ENCODE measurements at regions not wholly inside any gene's neighbourhood (a gene's known extent, or its start where the extent isn't known, plus 50 kb on each side); places are given as distances from the start of the nearest gene placed in this dataset.

DNA sequence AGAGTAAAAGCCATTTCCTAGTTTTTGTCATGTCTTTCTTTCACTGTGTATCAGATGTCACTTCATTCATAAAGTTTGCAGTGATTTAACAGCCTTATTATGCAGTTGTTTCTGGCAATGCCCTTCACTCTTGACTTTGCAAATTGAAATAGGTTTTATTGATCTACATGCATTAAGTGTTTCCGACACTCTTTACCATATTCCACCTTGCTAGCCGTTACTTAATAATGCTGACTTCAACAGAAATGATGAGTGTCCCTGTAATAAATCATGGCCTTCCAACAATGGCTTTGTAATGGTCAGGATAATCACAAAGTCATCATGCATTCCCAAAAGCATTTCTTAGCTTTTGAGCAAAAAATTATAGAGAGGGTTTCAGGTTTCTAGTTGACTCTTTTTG, 236.8 kb upstream of the FMN2 start:
- H3K27ac Mint-ChIP-seq, result no peak overlapping the region
- 0 out of 2 replicates have a peak overlapping the region, but pooled peaks have one; percentile 19 for H3K4me2 ChIP-seq
- no peak for DNase-seq (ENCODE audit: low spot score)
- H3K4me3 ChIP-seq, result no peak overlapping the region
- H2AFZ ChIP-seq, result no peak overlapping the region
- peaks cover 21% of the 10 kb centered on the region for H3K4me1 Mint-ChIP-seq
- no peaks in the 10 kb centered on the region for H3K9me2 ChIP-seq (ENCODE audit: insufficient read depth)
- ATAC-seq, result no peak
- peaks cover 14% of the 10 kb centered on the region; the same call in 1 of the 2 replicates for H3K4me1 ChIP-seq (ENCODE audit: insufficient read depth)
- no peaks in the 10 kb centered on the region for H3K27me3 Mint-ChIP-seq (ENCODE audit: insufficient read depth, low read depth, poor library complexity)
- no peak for TF ChIP-seq POLR2AphosphoS5 (IDR thresholded peaks at IDR 0.05; ENCODE audit: low read depth)
- peak; percentile 38 for TF ChIP-seq NANOG (IDR thresholded peaks at IDR 0.05; ENCODE audit: borderline replicate concordance)
- H3K27ac ChIP-seq (ENCODE audit: low read depth), result no peak overlapping the region
- H3K36me3 Mint-ChIP-seq (ENCODE audit: low read depth), result peaks cover 11% of the 10 kb centered on the region; the same call in 2 of the 3 replicates
- no peaks in the 10 kb centered on the region for H3F3A ChIP-seq (replicated peaks; ENCODE audit: low read depth)
- H3K79me2 ChIP-seq (replicated peaks; ENCODE audit: insufficient read depth), result no peaks in the 10 kb centered on the region
- H3K27me3 ChIP-seq (ENCODE audit: insufficient read depth), result no peaks in the 10 kb centered on the region
- H3K4me3 Mint-ChIP-seq, result no peak overlapping the region
- H3K9me3 Mint-ChIP-seq, result peaks cover 3% of the 10 kb centered on the region; the same call in 1 of the 3 replicates
- no peaks in the 10 kb centered on the region for H3K36me3 ChIP-seq (ENCODE audit: insufficient read depth)
- H4K20me1 ChIP-seq (replicated peaks; ENCODE audit: insufficient read depth), result no peaks in the 10 kb centered on the region

- Histone ChIP-seq H3K27me3 (ENCODE audit: insufficient read depth) (no peaks in the 10 kb centered on the region), H3F3A (replicated peaks; ENCODE audit: low read depth) (no peaks in the 10 kb centered on the region), H3K27ac (ENCODE audit: low read depth) (no peak overlapping the region), H3K4me1 (ENCODE audit: insufficient read depth) (peaks cover 14% of the 10 kb centered on the region; the same call in 1 of the 2 replicates), H3K9me2 (ENCODE audit: insufficient read depth) (no peaks in the 10 kb centered on the region), H2AFZ (no peak overlapping the region), H3K36me3 (ENCODE audit: insufficient read depth) (no peaks in the 10 kb centered on the region), H3K4me2 (no peak overlapping the region), H4K20me1 (replicated peaks; ENCODE audit: insufficient read depth) (no peaks in the 10 kb centered on the region), H3K79me2 (replicated peaks; ENCODE audit: insufficient read depth) (no peaks in the 10 kb centered on the region), H3K4me3 (no peak overlapping the region)
- H3K9me3 Mint-ChIP-seq, result peaks cover 3% of the 10 kb centered on the region; the same call in 1 of the 3 replicates
- DNase-seq (ENCODE audit: low spot score), result no peak
- peaks cover 8% of the 10 kb centered on the region; the same call in 1 of the 3 replicates for H3K36me3 Mint-ChIP-seq (ENCODE audit: low read depth)
- ATAC-seq, result no peak
- H3K4me1 Mint-ChIP-seq, result peaks cover 15% of the 10 kb centered on the region
- H3K27me3 Mint-ChIP-seq (ENCODE audit: insufficient read depth, low read depth, poor library complexity), result no peaks in the 10 kb centered on the region
- H3K4me3 Mint-ChIP-seq, result no peak overlapping the region
- H3K27ac Mint-ChIP-seq, result no peak overlapping the region
- TF ChIP-seq REST (IDR thresholded peaks at IDR 0.05; ENCODE audit: unreplicated experiment) (no peak), EZH2 (IDR thresholded peaks at IDR 0.05; ENCODE audit: low read depth, unreplicated experiment) (no peak), JUNB (IDR thresholded peaks at IDR 0.05; ENCODE audit: unreplicated experiment) (no peak), POLR2AphosphoS5 (IDR thresholded peaks at IDR 0.05; ENCODE audit: low read depth) (no peak), EZH2phosphoT487 (IDR thresholded peaks at IDR 0.05; ENCODE audit: unreplicated experiment) (no peak), NANOG (IDR thresholded peaks at IDR 0.05; ENCODE audit: borderline replicate concordance) (no peak), STAT1 (IDR thresholded peaks at IDR 0.05; ENCODE audit: unreplicated experiment) (no peak), CREB1 (CRISPR knock-in tag; IDR thresholded peaks at IDR 0.05; ENCODE audit: low read depth) (no peak), ZNF331 (CRISPR knock-in tag; IDR thresholded peaks at IDR 0.05; ENCODE audit: low read depth) (no peak), CTCF (conservative IDR thresholded peaks at IDR 0.05; ENCODE audit: low read depth in 2 of 2) (no peak), ZNF114 (CRISPR knock-in tag; IDR thresholded peaks at IDR 0.05) (no peak)
- TF ChIP-seq, protein P1, sequence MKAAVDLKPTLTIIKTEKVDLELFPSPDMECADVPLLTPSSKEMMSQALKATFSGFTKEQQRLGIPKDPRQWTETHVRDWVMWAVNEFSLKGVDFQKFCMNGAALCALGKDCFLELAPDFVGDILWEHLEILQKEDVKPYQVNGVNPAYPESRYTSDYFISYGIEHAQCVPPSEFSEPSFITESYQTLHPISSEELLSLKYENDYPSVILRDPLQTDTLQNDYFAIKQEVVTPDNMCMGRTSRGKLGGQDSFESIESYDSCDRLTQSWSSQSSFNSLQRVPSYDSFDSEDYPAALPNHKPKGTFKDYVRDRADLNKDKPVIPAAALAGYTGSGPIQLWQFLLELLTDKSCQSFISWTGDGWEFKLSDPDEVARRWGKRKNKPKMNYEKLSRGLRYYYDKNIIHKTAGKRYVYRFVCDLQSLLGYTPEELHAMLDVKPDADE (IDR thresholded peaks at IDR 0.05), result no peak
Measured at GRCh38 chr1:239856067-239856466, 235.6 kb upstream of the FMN2 start.

Data from GM23338 (cell line).